ENCODE measurements at regions not wholly inside any gene's neighbourhood (a gene's known extent, or its start where the extent isn't known, plus 50 kb on each side); places are given as distances from the start of the nearest gene placed in this dataset.

DNA sequence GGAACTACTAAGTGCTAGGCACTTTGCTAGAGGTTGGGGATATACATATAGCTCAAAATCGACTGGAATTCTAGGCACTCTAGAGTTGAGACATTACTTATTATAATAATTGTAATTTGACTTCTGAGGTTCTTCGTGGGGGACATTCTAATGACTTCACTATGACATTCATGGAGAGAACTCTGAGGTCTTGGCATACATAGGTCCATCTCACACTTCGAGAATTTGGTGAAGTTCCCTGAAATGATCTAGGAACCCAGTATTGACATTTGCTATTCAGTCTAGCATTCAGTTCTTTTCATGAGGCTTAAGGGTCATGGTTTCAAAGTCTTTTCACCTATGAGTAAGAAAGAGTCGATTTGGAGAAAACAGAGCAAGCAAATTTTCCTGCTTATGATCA is 446.6 kb upstream of the JAG1 start:
- ATAC-seq: no peak
- TF ChIP-seq BACH2 (CRISPR knock-in tag; IDR thresholded peaks at IDR 0.05; ENCODE audit: borderline replicate concordance): no peak
- no peak for TF ChIP-seq GLIS3 (CRISPR knock-in tag; IDR thresholded peaks at IDR 0.05)
- no peak for TF ChIP-seq ESRRG (CRISPR knock-in tag; IDR thresholded peaks at IDR 0.05)
- no peak for TF ChIP-seq TCF4 (CRISPR knock-in tag; IDR thresholded peaks at IDR 0.05; ENCODE audit: borderline replicate concordance)
- TF ChIP-seq, protein P1, sequence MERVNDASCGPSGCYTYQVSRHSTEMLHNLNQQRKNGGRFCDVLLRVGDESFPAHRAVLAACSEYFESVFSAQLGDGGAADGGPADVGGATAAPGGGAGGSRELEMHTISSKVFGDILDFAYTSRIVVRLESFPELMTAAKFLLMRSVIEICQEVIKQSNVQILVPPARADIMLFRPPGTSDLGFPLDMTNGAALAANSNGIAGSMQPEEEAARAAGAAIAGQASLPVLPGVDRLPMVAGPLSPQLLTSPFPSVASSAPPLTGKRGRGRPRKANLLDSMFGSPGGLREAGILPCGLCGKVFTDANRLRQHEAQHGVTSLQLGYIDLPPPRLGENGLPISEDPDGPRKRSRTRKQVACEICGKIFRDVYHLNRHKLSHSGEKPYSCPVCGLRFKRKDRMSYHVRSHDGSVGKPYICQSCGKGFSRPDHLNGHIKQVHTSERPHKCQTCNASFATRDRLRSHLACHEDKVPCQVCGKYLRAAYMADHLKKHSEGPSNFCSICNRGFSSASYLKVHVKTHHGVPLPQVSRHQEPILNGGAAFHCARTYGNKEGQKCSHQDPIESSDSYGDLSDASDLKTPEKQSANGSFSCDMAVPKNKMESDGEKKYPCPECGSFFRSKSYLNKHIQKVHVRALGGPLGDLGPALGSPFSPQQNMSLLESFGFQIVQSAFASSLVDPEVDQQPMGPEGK (CRISPR knock-in tag; IDR thresholded peaks at IDR 0.05; ENCODE audit: borderline replicate concordance): no peak
- TF ChIP-seq, protein P2, sequence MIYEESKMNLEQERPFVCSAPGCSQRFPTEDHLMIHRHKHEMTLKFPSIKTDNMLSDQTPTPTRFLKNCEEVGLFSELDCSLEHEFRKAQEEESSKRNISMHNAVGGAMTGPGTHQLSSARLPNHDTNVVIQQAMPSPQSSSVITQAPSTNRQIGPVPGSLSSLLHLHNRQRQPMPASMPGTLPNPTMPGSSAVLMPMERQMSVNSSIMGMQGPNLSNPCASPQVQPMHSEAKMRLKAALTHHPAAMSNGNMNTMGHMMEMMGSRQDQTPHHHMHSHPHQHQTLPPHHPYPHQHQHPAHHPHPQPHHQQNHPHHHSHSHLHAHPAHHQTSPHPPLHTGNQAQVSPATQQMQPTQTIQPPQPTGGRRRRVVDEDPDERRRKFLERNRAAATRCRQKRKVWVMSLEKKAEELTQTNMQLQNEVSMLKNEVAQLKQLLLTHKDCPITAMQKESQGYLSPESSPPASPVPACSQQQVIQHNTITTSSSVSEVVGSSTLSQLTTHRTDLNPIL (CRISPR knock-in tag; IDR thresholded peaks at IDR 0.05; ENCODE audit: low read depth): no peak
- TF ChIP-seq, protein P3, sequence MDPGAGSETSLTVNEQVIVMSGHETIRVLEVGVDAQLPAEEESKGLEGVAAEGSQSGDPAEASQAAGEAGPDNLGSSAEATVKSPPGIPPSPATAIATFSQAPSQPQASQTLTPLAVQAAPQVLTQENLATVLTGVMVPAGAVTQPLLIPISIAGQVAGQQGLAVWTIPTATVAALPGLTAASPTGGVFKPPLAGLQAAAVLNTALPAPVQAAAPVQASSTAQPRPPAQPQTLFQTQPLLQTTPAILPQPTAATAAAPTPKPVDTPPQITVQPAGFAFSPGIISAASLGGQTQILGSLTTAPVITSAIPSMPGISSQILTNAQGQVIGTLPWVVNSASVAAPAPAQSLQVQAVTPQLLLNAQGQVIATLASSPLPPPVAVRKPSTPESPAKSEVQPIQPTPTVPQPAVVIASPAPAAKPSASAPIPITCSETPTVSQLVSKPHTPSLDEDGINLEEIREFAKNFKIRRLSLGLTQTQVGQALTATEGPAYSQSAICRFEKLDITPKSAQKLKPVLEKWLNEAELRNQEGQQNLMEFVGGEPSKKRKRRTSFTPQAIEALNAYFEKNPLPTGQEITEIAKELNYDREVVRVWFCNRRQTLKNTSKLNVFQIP (CRISPR knock-in tag; IDR thresholded peaks at IDR 0.05; ENCODE audit: borderline replicate concordance, low read depth): no peak
- TF ChIP-seq ARNTL (CRISPR knock-in tag; IDR thresholded peaks at IDR 0.05; ENCODE audit: borderline replicate concordance, low read depth): no peak
- no peak for TF ChIP-seq TOX (CRISPR knock-in tag; IDR thresholded peaks at IDR 0.05; ENCODE audit: borderline replicate concordance)
- TF ChIP-seq ZFP30 (CRISPR knock-in tag; IDR thresholded peaks at IDR 0.05): no peak
- TF ChIP-seq, protein P4, sequence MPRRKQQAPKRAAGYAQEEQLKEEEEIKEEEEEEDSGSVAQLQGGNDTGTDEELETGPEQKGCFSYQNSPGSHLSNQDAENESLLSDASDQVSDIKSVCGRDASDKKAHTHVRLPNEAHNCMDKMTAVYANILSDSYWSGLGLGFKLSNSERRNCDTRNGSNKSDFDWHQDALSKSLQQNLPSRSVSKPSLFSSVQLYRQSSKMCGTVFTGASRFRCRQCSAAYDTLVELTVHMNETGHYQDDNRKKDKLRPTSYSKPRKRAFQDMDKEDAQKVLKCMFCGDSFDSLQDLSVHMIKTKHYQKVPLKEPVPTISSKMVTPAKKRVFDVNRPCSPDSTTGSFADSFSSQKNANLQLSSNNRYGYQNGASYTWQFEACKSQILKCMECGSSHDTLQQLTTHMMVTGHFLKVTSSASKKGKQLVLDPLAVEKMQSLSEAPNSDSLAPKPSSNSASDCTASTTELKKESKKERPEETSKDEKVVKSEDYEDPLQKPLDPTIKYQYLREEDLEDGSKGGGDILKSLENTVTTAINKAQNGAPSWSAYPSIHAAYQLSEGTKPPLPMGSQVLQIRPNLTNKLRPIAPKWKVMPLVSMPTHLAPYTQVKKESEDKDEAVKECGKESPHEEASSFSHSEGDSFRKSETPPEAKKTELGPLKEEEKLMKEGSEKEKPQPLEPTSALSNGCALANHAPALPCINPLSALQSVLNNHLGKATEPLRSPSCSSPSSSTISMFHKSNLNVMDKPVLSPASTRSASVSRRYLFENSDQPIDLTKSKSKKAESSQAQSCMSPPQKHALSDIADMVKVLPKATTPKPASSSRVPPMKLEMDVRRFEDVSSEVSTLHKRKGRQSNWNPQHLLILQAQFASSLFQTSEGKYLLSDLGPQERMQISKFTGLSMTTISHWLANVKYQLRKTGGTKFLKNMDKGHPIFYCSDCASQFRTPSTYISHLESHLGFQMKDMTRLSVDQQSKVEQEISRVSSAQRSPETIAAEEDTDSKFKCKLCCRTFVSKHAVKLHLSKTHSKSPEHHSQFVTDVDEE (CRISPR knock-in tag; IDR thresholded peaks at IDR 0.05): no peak

DNA sequence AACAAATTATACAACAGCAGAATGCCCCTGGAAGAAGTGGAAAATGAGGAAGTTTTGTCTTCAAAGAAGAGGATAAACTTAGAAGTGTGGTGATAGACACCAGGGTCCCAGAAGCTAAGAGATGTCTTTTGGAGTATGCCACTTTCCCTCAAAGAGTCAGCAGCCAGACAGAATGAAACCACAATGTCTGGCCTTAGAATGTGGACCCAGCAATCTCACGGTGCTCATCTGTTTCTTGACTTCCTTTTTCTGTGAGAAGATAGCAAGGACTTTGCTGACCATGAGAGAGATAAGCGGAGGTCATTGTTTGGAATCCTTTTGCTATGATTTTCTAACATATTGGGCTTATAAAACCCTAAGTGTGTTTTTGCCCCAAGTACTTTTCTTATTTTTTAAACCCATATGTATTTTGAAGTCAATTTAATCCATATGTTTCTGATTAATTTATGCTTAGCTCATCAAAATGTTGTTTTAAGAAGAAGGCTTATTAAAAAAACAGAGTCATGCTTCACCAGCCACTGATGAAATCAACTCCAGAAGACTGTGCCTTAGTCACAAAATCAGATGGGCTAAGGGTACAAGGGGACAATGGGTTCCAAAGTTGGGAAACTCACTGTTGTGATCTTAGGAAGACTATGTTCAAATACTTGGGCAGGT is 451.2 kb upstream of the JAG1 start:
- TF ChIP-seq PPARA (CRISPR knock-in tag; IDR thresholded peaks at IDR 0.05; ENCODE audit: borderline replicate concordance) (no peak), ISL1 (CRISPR knock-in tag; IDR thresholded peaks at IDR 0.05) (no peak), ESRRG (CRISPR knock-in tag; IDR thresholded peaks at IDR 0.05) (no peak), GLIS3 (CRISPR knock-in tag; IDR thresholded peaks at IDR 0.05) (no peak), ZC3H10 (CRISPR knock-in tag; IDR thresholded peaks at IDR 0.05) (no peak), SNAI2 (CRISPR knock-in tag; IDR thresholded peaks at IDR 0.05) (no peak), ARNTL (CRISPR knock-in tag; IDR thresholded peaks at IDR 0.05; ENCODE audit: borderline replicate concordance, low read depth) (no peak), ZFP3 (CRISPR knock-in tag; IDR thresholded peaks at IDR 0.05) (no peak), ZNF70 (CRISPR knock-in tag; IDR thresholded peaks at IDR 0.05) (no peak), ZNF565 (CRISPR knock-in tag; conservative IDR thresholded peaks at IDR 0.05; ENCODE audit: low read depth) (no peak), CSDC2 (CRISPR knock-in tag; IDR thresholded peaks at IDR 0.05) (no peak), ZNF8 (CRISPR knock-in tag; IDR thresholded peaks at IDR 0.05) (no peak), ZFP30 (CRISPR knock-in tag; IDR thresholded peaks at IDR 0.05) (no peak), BACH2 (CRISPR knock-in tag; IDR thresholded peaks at IDR 0.05; ENCODE audit: borderline replicate concordance) (no peak), RARB (CRISPR knock-in tag; IDR thresholded peaks at IDR 0.05) (no peak)
- TF ChIP-seq, protein P2 (CRISPR knock-in tag; IDR thresholded peaks at IDR 0.05; ENCODE audit: low read depth): no peak
- TF ChIP-seq, protein P4 (CRISPR knock-in tag; IDR thresholded peaks at IDR 0.05): no peak
- TF ChIP-seq, protein P5, sequence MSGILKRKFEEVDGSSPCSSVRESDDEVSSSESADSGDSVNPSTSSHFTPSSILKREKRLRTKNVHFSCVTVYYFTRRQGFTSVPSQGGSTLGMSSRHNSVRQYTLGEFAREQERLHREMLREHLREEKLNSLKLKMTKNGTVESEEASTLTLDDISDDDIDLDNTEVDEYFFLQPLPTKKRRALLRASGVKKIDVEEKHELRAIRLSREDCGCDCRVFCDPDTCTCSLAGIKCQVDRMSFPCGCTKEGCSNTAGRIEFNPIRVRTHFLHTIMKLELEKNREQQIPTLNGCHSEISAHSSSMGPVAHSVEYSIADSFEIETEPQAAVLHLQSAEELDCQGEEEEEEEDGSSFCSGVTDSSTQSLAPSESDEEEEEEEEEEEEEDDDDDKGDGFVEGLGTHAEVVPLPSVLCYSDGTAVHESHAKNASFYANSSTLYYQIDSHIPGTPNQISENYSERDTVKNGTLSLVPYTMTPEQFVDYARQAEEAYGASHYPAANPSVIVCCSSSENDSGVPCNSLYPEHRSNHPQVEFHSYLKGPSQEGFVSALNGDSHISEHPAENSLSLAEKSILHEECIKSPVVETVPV (CRISPR knock-in tag; IDR thresholded peaks at IDR 0.05): no peak
- TF ChIP-seq, protein P3 (CRISPR knock-in tag; IDR thresholded peaks at IDR 0.05; ENCODE audit: borderline replicate concordance, low read depth): no peak
- ATAC-seq: no peak
